Keratinocyte (primary cell): ENCODE measurements at regions not wholly inside any gene's neighbourhood (a gene's known extent, or its start where the extent isn't known, plus 50 kb on each side); places are given as distances from the start of the nearest gene placed in this dataset.

ENCODE experiments used
- DNase-seq: peaks from one replicate; pipeline ENCODE4 v3.0.0-alpha.2; 2011; ENCODE audit warnings: low read depth, missing footprints, low spot score
- FAIRE-seq: peaks from 2 replicates; lab custom pipeline; 2011; peaks lifted over from hg19 to GRCh38; lab: Jason Lieb, UNC
- H2AFZ ChIP-seq: 2 replicates; pipeline ENCODE4 v1.6.0; 2012; ENCODE audit warnings: low read length, control low read depth, inconsistent platforms; ENCODE audit not compliant: control insufficient read depth
- H3K27ac ChIP-seq: 2 replicates; pipeline ENCODE4 v1.5.1; 2011; ENCODE audit warnings: low read length; ENCODE audit not compliant: control insufficient read depth, insufficient read depth
- H3K27me3 ChIP-seq: 3 replicates; pipeline ENCODE4 v1.6.0; 2011; ENCODE audit warnings: low read length; ENCODE audit not compliant: control insufficient read depth, insufficient read depth; ENCODE audit errors: extremely low read depth
- H3K36me3 ChIP-seq, 2 experiments: 2 replicates in 1 of 2; 3 replicates in 1 of 2; pipeline ENCODE4 v1.5.1; 2011; ENCODE audit warnings: low read length in 2 of 2, mild to moderate bottlenecking in 1 of 2; ENCODE audit not compliant: control insufficient read depth in 2 of 2, insufficient read depth in 2 of 2; ENCODE audit errors: extremely low read depth in 1 of 2
- H3K4me1 ChIP-seq: 3 replicates; pipeline ENCODE4 v1.5.1; 2011; ENCODE audit warnings: low read length; ENCODE audit not compliant: control insufficient read depth, insufficient read depth; ENCODE audit errors: extremely low read depth
- H3K4me2 ChIP-seq: 3 replicates; pipeline ENCODE4 v1.6.0; 2011; ENCODE audit warnings: low read depth, low read length; ENCODE audit not compliant: control insufficient read depth, insufficient read depth; ENCODE audit errors: extremely low read depth
- H3K4me3 ChIP-seq, 3 experiments: fragments of 200-600 bp in 1 of 3; sonication (generic) in 1 of 3; 2 replicates in 2 of 3; 3 replicates in 1 of 3; pipeline ENCODE4 v1.5.1; 2011 to 2016; ENCODE audit warnings: low read length in 3 of 3, mild to moderate bottlenecking in 3 of 3, control low read depth in 2 of 3, inconsistent platforms in 1 of 3, low read depth in 1 of 3, mixed read lengths in 1 of 3, mixed run types in 1 of 3, moderate library complexity in 1 of 3; ENCODE audit not compliant: control insufficient read depth in 2 of 3, insufficient read depth in 2 of 3; ENCODE audit errors: extremely low read depth in 1 of 3
- H3K79me2 ChIP-seq: 2 replicates; pipeline ENCODE4 v1.6.0; 2012; ENCODE audit warnings: low read length; ENCODE audit not compliant: control insufficient read depth, insufficient read depth
- H3K9ac ChIP-seq: 3 replicates; pipeline ENCODE4 v1.6.0; 2011; ENCODE audit warnings: low read length; ENCODE audit not compliant: control insufficient read depth, insufficient read depth; ENCODE audit errors: extremely low read depth
- H3K9me1 ChIP-seq: 3 replicates; pipeline ENCODE4 v1.6.0; 2011; ENCODE audit warnings: low read length; ENCODE audit not compliant: control insufficient read depth, insufficient read depth; ENCODE audit errors: extremely low read depth
- H3K9me3 ChIP-seq: 2 replicates; pipeline ENCODE4 v1.5.1; 2012; ENCODE audit warnings: low read depth, low read length; ENCODE audit not compliant: control insufficient read depth
- H4K20me1 ChIP-seq: 3 replicates; pipeline ENCODE4 v1.6.0; 2011; ENCODE audit warnings: low read length; ENCODE audit not compliant: control insufficient read depth, insufficient read depth; ENCODE audit errors: extremely low read depth
- CTCF ChIP-seq, 3 experiments: IDR thresholded peaks in 1 of 3; conservative IDR thresholded peaks in 1 of 3; optimal IDR thresholded peaks in 1 of 3; 2 replicates in 2 of 3; 3 replicates in 1 of 3; pipeline versions ENCODE3 to v1.5.1; 2011; ENCODE audit warnings: low read length in 3 of 3, mild to moderate bottlenecking in 3 of 3, moderate library complexity in 2 of 3, control low read depth in 1 of 3, inconsistent platforms in 1 of 3; ENCODE audit not compliant: insufficient read depth in 2 of 3; ENCODE audit errors: extremely low read depth in 1 of 3
- EZH2 ChIP-seq: IDR thresholded peaks from one replicate; pipeline ENCODE4 v1.6.1; 2012; ENCODE audit warnings: inconsistent platforms, mild to moderate bottlenecking, low read length, moderate library complexity
- dilution Hi-C: fragments of 300-500 bp; cut with MboI; formaldehyde crosslinking; loops from one replicate; pipeline ENCODE4 v1.7.0; 2020; ENCODE audit warnings: low sequenced_read_pairs; ENCODE audit not compliant: extremely low pct_ligation_motif_present

DNA sequence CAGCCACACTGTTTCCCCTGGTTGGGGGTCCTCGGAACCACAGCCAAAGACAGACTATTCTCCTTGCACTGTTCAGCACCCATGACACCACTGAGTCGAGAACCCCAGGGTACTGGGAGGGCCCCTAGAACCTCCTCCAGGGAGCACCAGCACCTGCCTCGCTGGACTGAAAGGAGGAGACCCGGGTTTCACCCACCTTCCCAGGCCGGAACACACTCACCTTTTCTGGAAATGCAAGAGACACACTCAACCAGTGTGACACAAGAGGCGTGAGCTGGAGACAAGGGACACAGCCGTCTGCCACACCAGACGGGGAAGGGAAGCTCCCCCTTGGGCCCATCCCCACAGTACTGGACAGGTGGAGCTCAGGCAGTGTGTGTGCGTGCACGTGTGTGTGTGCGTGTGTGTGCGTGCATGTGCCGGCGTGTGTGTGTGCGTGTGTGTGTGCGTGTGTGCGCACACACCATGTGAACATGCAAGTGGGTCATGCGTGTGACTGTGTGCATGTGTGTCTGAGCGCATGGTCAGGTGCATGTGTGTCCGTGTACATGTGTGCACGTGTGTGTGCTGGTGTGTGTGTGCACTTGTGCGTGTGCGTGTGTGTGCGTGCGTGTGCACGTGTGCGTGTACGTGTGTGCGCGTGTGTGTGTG, 128.8 kb upstream of the NKX1-1 start:
- TF ChIP-seq CTCF (optimal IDR thresholded peaks at IDR 0.05 in 1 of 3, IDR thresholded peaks at IDR 0.05 in 1 of 3, conservative IDR thresholded peaks at IDR 0.05 in 1 of 3; ENCODE audit: extremely low read depth in 1 of 3, insufficient read depth in 2 of 3, low read length in 3 of 3) (no peak), EZH2 (no peak)
- Histone ChIP-seq H3K27me3 (peaks cover 35% of the 10 kb centered on the region), H3K27ac (no peak overlapping the region), H3K9ac (no peak overlapping the region), H3K9me3 (no peaks in the 10 kb centered on the region), H3K79me2 (no peaks in the 10 kb centered on the region), H3K4me2 (no peak overlapping the region), H2AFZ (no peak overlapping the region), H4K20me1 (no peaks in the 10 kb centered on the region), H3K4me1 (no peaks in the 10 kb centered on the region), H3K4me3 (no peak overlapping the region), H3K9me1 (no peaks in the 10 kb centered on the region), H3K36me3 (no peaks in the 10 kb centered on the region)
- FAIRE-seq (no peak), DNase-seq (no peak)
- dilution Hi-C loops = no loop called here

DNA sequence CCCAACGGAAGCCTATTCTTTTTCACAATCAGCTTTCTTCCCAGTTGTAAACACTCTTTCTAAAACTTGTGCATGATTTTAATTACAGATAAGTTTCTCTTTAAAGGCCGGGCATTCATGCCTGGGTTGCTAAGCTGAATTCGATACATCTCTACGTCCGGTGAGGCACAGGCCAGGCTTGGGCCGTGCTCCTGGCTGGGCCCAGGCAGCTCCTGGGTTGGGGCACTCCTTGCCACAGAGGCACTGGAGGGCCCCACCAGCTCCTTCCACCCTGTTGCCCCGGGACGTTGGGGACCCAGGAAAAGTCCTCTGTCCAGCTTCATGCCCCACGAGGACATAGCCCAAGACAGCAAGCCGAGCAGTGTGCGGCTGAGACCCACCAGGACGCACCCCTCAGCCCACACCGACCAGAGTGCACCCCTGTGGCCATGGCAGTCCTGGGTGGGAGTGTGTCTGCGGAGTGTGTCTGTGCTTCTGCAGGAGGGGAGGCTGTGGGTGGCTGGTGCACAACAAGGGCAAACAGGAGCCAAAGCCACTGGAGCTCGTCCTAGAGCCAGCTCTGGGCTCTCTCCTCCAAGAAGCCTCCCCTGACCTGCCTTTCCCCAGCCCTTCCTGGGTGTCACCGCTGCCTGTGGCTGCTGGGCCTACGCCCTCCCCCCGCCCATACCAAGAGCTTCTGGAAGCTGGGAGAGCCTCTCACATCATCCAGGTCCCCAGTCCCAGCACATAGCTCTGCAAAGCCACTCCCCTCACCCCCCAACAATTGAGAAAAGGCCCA, 128.0 kb upstream of the NKX1-1 start:
- Histone ChIP-seq H3K9me3 (no peaks in the 10 kb centered on the region), H3K4me3 (no peak overlapping the region), H3K4me2 (no peak overlapping the region), H3K36me3 (no peaks in the 10 kb centered on the region), H4K20me1 (no peaks in the 10 kb centered on the region), H2AFZ (no peak overlapping the region), H3K4me1 (no peaks in the 10 kb centered on the region), H3K9ac (no peak overlapping the region), H3K27ac (no peak overlapping the region), H3K79me2 (no peaks in the 10 kb centered on the region), H3K27me3 (peaks cover 41% of the 10 kb centered on the region), H3K9me1 (no peaks in the 10 kb centered on the region)
- FAIRE-seq (no peak), DNase-seq (no peak)
- TF ChIP-seq EZH2 (no peak), CTCF (optimal IDR thresholded peaks at IDR 0.05 in 1 of 3, IDR thresholded peaks at IDR 0.05 in 1 of 3, conservative IDR thresholded peaks at IDR 0.05 in 1 of 3; ENCODE audit: extremely low read depth in 1 of 3, insufficient read depth in 2 of 3, low read length in 3 of 3) (no peak)
- dilution Hi-C loops = no loop called here
